ENCODE measurements at regions not wholly inside any gene's neighbourhood (a gene's known extent, or its start where the extent isn't known, plus 50 kb on each side); places are given as distances from the start of the nearest gene placed in this dataset.
"Not testable (repeated sequence)": the region's sequence is repeated elsewhere in the genome, so short reads cannot be mapped to it uniquely, and the experiment has no call there.

DNA sequence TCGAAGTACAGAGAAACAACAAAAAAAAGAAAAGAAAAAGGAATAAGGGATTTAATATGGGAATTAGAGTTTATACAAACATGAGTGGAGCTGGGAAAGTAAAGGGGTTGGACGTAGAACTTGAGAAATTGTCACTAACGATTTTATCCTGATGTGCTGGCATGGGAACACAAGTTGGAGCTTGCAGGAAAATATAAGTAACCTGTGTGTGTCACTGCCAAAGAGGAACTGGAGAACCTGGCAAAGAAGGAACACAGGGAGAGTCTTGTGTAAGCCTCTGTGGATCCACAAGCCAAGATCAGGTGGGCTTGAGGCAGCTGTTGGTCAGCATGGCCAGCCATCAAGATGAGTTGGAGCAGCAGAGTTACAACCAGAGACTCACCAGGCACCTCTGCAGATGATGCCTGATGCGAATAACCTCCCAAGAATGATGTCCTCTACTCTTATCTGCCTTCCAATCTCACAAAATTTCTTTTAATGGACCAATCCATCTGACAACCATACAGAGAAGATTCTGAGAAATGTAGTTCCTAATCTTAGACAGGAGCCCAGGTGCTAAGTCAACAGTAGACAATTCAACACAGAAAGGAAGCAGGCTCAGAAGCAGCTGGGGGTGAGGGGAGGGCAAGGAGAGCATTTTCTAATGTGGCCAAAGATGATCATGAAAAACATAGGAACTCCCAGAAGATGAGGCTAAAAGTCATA lies 77.0 kb upstream of the SPOPL start:
- DNase-seq (ENCODE audit: low read depth), result no peak
- TF ChIP-seq, protein P1, sequence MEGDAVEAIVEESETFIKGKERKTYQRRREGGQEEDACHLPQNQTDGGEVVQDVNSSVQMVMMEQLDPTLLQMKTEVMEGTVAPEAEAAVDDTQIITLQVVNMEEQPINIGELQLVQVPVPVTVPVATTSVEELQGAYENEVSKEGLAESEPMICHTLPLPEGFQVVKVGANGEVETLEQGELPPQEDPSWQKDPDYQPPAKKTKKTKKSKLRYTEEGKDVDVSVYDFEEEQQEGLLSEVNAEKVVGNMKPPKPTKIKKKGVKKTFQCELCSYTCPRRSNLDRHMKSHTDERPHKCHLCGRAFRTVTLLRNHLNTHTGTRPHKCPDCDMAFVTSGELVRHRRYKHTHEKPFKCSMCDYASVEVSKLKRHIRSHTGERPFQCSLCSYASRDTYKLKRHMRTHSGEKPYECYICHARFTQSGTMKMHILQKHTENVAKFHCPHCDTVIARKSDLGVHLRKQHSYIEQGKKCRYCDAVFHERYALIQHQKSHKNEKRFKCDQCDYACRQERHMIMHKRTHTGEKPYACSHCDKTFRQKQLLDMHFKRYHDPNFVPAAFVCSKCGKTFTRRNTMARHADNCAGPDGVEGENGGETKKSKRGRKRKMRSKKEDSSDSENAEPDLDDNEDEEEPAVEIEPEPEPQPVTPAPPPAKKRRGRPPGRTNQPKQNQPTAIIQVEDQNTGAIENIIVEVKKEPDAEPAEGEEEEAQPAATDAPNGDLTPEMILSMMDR (conservative IDR thresholded peaks at IDR 0.05; ENCODE audit: low read depth, low read length), result no peak

DNA sequence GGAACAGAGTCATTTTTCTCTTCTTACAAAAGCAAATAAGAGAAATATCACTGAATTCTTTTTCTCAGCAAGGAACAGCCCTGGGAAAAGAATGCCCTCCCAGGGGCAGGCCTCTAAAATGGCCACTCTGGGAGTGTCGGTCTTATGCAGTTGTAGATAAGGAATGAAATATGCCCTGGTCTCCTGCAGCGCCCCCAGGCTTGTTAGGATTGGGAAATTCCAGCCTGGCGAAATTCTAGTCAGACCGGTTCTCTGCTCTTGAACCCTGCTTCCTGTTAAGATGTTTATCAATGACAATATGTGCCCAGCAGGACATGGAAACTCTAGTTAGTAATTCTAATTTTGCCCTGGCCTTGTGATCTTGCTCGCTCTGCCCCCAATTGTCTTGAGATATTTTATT lies 75.5 kb upstream of the SPOPL start:
- DNase-seq (ENCODE audit: low read depth); H3K4me3 ChIP-seq (ENCODE audit: low read depth, low read length): not testable (repeated sequence)

More for the DNA sequence above, 77.0 kb upstream of the SPOPL start:
- H3K4me3 ChIP-seq (ENCODE audit: low read depth, low read length), result no peak overlapping the region

DNA sequence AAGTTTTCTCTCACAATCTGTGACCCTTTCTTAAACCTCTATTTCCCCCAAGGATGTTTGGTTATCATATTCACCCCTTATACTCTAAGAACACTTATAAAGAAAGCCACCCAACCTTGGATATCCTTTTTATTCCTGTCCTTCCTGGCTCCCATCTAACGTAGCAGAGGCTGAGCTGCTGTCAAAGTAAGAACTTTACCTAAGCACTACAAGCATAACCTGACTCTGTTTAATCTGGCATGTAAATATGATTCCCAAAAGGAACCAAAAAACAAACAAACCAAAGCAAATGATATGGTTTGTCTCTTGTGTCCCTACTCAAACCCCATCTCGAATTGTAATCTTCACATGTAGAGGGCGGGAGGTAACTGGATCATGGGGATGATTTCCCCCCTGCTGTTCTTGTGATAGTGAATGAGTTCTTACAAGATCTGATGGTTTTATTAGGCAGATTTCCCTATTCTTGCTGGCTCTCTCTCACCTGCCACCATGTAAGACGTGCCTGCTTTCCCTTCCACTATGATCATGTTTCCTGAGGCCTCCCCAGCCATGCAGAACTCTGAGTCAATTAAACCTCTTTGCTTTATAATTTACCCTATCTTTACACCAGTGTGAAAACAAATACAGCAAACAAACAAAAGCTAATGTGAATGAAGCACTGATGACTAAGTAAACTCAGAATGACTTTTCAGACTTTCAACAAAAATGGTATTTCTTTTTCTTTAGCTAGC lies 72.7 kb upstream of the SPOPL start:
- TF ChIP-seq, protein P1 (conservative IDR thresholded peaks at IDR 0.05; ENCODE audit: low read depth, low read length), result no peak
- no peak overlapping the region for H3K4me3 ChIP-seq (ENCODE audit: low read depth, low read length)
- no peak for DNase-seq (ENCODE audit: low read depth)

DNA sequence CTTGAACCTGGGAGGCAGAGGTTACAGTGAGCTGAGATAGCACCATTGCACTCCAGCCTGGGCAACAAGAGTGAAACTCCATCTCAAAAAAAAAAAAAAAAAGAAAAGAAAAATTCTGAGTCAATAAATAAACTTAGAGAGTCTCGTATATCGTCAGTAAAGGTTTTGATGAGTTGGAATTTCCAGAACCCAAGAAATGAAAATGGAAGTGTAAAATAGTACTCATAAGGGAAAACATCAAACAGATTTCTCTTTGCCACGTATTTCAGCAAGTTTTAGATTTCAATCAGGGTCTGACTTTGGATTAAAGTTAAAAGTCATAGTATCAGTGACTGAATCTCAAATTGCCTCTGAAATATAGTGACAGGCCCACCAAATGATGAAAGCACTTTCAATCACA lies 71.4 kb upstream of the SPOPL start:
- TF ChIP-seq, protein P1 (conservative IDR thresholded peaks at IDR 0.05; ENCODE audit: low read depth, low read length), result no peak
- DNase-seq (ENCODE audit: low read depth), result no peak
- H3K4me3 ChIP-seq (ENCODE audit: low read depth, low read length), result no peak overlapping the region

DNA sequence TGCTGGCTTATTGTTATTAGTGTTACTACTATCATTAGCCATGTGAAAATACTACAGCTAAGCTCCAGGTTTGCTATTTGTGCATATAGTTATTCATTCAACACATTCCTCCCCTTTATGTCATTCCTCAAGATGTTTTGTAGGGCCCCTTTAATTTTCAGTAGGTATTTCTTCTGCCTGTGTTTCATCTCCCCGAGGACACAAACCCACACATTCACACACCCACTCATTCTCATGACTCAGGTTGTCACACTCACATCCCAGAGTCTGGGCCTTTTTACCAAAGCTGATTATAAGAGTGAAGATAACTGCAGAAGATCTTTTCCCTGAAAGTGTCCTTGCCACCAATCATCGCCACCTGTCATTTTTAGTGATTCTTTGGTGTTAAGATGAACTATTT lies 68.6 kb upstream of the SPOPL start:
- no peak overlapping the region for H3K4me3 ChIP-seq (ENCODE audit: low read depth, low read length)
- TF ChIP-seq, protein P1 (conservative IDR thresholded peaks at IDR 0.05; ENCODE audit: low read depth, low read length), result no peak
- DNase-seq (ENCODE audit: low read depth), result peak; percentile 45

DNA sequence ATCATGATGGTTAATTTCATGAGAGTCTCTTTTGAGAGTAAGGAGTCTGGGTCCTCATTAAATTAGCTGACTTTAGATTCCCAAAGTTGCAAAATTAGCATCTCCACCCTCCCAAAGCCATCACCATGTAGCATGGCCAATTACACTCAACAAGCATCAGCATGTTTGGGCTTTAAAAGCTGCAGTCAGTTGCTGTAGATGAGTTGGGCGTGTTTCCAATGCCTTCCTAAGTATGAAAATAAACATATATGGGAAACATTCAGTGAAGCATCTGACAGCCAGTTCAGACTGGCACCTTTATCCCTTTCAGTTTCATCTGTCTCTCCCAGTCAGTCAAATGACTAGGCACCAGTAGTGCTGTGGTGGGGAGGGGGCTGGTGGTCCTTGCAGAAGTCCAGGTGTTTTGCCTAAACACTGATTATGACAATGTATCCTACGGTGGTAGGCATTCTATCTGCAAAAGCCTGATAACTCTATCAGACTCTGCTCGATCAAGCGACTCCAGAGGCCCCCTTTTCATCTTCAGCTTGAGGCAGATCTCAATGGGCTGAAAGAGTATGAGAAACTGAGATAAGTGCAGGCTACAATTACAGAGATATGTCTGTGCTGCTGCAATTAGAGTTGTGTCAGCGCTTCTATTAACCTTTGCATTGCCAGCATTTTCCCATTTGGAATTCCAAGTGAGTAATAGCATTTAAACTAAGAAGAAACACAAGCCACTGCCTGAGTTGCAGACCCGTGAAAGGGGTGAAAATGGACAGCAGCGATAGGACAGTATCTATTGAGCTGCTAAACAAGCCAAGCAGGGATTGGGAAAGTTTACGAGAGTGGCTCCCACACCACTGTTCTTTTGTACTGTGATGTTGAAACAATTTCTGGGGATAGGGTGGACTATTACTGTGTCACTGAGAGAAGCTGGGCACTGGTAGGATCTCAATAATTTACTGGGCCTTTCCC lies 67.3 kb upstream of the SPOPL start:
- no peak overlapping the region for H3K4me3 ChIP-seq (ENCODE audit: low read depth, low read length)
- TF ChIP-seq, protein P1 (conservative IDR thresholded peaks at IDR 0.05; ENCODE audit: low read depth, low read length), result no peak
- DNase-seq (ENCODE audit: low read depth), result no peak

DNA sequence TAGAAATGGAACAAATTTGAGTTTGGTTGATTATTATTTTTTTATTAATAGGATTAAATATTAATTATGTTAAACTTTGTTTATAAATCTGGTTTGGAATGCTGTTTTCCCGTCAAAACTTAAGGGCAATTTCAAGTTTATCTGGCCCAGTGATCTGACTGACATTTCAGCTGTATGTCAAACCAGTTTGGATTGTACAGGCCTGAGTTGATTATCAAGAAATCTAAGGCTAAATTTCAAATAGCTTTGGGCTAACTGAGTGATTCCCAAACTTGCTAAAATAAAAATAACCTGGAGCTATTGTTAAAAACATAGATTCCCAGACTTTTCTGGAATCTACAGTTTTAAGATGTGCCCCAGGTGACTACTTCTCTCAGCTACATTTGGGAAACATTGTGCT lies 65.9 kb upstream of the SPOPL start:
- H3K4me3 ChIP-seq (ENCODE audit: low read depth, low read length), result no peak overlapping the region
- TF ChIP-seq, protein P1 (conservative IDR thresholded peaks at IDR 0.05; ENCODE audit: low read depth, low read length), result no peak
- DNase-seq (ENCODE audit: low read depth), result no peak

All from epithelial cell of proximal tubule (primary cell).